ENCODE measurements at regions not wholly inside any gene's neighbourhood (a gene's known extent, or its start where the extent isn't known, plus 50 kb on each side); places are given as distances from the start of the nearest gene placed in this dataset.
"Not testable (repeated sequence)": the region's sequence is repeated elsewhere in the genome, so short reads cannot be mapped to it uniquely, and the experiment has no call there.

GRCh38 chr14:99033951-99034350, 238.0 kb downstream of the BCL11B start:
- H3K4me1 ChIP-seq (ENCODE audit: control insufficient read depth in 1 of 2, extremely low read depth in 1 of 2, insufficient read depth in 2 of 2, low read length in 2 of 2), result peaks cover 0 to 2% of the 10 kb centered on the region in 2 experiments

DNA sequence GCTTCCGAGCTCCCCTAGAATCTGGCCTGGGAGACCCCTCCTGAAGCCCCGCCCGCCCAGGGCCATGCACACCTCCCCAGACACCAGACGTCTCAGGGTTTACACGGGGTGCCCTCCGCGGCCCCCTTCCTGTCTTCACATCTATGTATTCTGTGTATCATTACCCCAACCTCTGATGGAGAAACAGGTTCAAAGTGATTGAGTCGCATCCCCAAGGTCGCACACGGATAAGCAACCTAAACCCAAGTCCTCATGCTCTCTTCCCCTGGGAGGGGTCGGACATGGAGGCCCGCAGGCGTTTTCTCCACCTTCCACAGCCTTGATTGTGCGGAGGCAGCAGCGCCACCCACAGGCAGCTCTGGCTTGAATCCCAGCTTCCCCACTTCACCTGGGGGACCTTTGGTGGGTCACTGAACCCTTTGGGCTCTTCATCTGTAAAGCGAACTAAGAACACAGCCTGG, 237.3 kb downstream of the BCL11B start:
- ChIA-PET CTCF (no interaction called here), POLR2A (no interaction called here)
- Histone ChIP-seq H3K27ac (ENCODE audit: low read length) (no peak overlapping the region), H3K4me1 (ENCODE audit: control insufficient read depth in 1 of 2, extremely low read depth in 1 of 2, insufficient read depth in 2 of 2, low read length in 2 of 2) (peaks cover 0 to 2% of the 10 kb centered on the region in 2 experiments), H3K27me3 (replicated peaks in 1 of 2; ENCODE audit: control insufficient read depth in 2 of 2, extremely low read depth in 1 of 2, insufficient read depth in 2 of 2, low read length in 1 of 2) (peaks cover 0 to 27% of the 10 kb centered on the region in 2 experiments), H3K4me3 (ENCODE audit: control insufficient read depth in 1 of 2, extremely low read depth in 1 of 2, low read length in 1 of 2) (no peak overlapping the region), H3K36me3 (ENCODE audit: control insufficient read depth in 2 of 2, extremely low read depth in 1 of 2, insufficient read depth in 1 of 2, low read length in 1 of 2) (no peaks in the 10 kb centered on the region), H3K9me3 (no peaks in the 10 kb centered on the region)
- Mint-ChIP-seq H3K36me3 (no peaks in the 10 kb centered on the region), H3K4me1 (peaks cover 0 to 5% (median 0%) of the 10 kb centered on the region in 3 donors), H3K27ac (no peak overlapping the region), H3K27me3 (peaks cover 0 to 3% of the 10 kb centered on the region in 2 donors), H3K9me3 (no peaks in the 10 kb centered on the region), H3K4me3 (no peak overlapping the region)
- WGBS (ENCODE audit: insufficient coverage), result 87% methylated on average over 11 of the region's 16 CpGs
- peak in 1 of 35 experiments; percentile 18 for DNase-seq
- no peak for ATAC-seq (replicated peaks in 1 of 4)

More at GRCh38 chr14:99033951-99034350, 238.0 kb downstream of the BCL11B start:
- Mint-ChIP-seq H3K4me3 (no peak overlapping the region), H3K9me3 (no peaks in the 10 kb centered on the region), H3K27me3 (peaks cover 0 to 3% of the 10 kb centered on the region in 2 donors), H3K36me3 (no peaks in the 10 kb centered on the region), H3K27ac (peak overlapping the region in 1 of 2 donors; percentile 52), H3K4me1 (peaks cover 0 to 5% (median 0%) of the 10 kb centered on the region in 3 donors)
- 85% methylated on average over 4 of the region's 9 CpGs for WGBS (ENCODE audit: insufficient coverage)
- DNase-seq, result peak in 1 of 35 experiments; percentile 2
- CTCF ChIA-PET, result interaction anchor here in 1 of 2 donors (0.7 kb wide), 1 partner anchor 1341 kb away, joined by 3 read pairs; no protein-coding TSS in a partner anchor
- POLR2A ChIA-PET, result no interaction called here
- no peak for ATAC-seq (replicated peaks in 1 of 4)
- H3K27ac ChIP-seq (ENCODE audit: low read length), result no peak overlapping the region
- no peaks in the 10 kb centered on the region for H3K9me3 ChIP-seq
- H3K27me3 ChIP-seq (replicated peaks in 1 of 2; ENCODE audit: control insufficient read depth in 2 of 2, extremely low read depth in 1 of 2, insufficient read depth in 2 of 2, low read length in 1 of 2), result peaks cover 0 to 25% of the 10 kb centered on the region in 2 experiments
- no peak overlapping the region for H3K4me3 ChIP-seq (ENCODE audit: control insufficient read depth in 1 of 2, extremely low read depth in 1 of 2, low read length in 1 of 2)
- H3K36me3 ChIP-seq (ENCODE audit: control insufficient read depth in 2 of 2, extremely low read depth in 1 of 2, insufficient read depth in 1 of 2, low read length in 1 of 2), result no peaks in the 10 kb centered on the region

DNA sequence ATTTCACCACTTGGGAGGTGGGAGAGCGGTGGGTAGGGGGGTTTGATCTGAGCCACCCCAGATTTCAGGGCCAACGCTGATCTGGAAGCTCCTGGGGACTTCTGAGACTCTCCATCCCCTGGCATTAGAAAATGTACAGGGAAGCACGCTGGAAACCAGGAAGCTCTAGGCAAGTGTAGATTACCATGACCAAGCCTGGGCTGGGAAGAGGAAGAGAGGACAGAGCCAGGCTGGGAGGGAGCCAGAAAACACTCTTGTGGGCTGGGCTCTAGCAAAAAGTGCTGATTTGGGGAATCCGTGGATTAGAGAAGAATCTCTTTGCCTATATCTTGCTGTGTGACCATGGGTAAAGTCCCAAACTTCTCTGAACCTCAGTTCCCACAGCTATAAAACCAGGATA, 236.7 kb downstream of the BCL11B start:
- ATAC-seq (replicated peaks in 1 of 4) (no peak), DNase-seq (no peak)
- no peaks in the 10 kb centered on the region for H3K36me3 ChIP-seq (ENCODE audit: control insufficient read depth in 2 of 2, extremely low read depth in 1 of 2, insufficient read depth in 1 of 2, low read length in 1 of 2)
- POLR2A ChIA-PET, result no interaction called here
- H3K27ac ChIP-seq (ENCODE audit: low read length), result no peak overlapping the region
- Mint-ChIP-seq H3K36me3 (no peaks in the 10 kb centered on the region), H3K27ac (no peak overlapping the region), H3K4me3 (no peak overlapping the region), H3K9me3 (no peaks in the 10 kb centered on the region), H3K27me3 (peaks cover 0 to 3% of the 10 kb centered on the region in 2 donors), H3K4me1 (peaks cover 0 to 5% (median 0%) of the 10 kb centered on the region in 3 donors)
- 85% methylated on average over 2 of the region's 4 CpGs for WGBS (ENCODE audit: insufficient coverage)
- no peak overlapping the region for H3K4me3 ChIP-seq (ENCODE audit: control insufficient read depth in 1 of 2, extremely low read depth in 1 of 2, low read length in 1 of 2)
- H3K9me3 ChIP-seq, result no peaks in the 10 kb centered on the region
- H3K27me3 ChIP-seq (replicated peaks in 1 of 2; ENCODE audit: control insufficient read depth in 2 of 2, extremely low read depth in 1 of 2, insufficient read depth in 2 of 2, low read length in 1 of 2), result peaks cover 0 to 24% of the 10 kb centered on the region in 2 experiments
- peaks cover 0 to 2% of the 10 kb centered on the region in 2 experiments for H3K4me1 ChIP-seq (ENCODE audit: control insufficient read depth in 1 of 2, extremely low read depth in 1 of 2, insufficient read depth in 2 of 2, low read length in 2 of 2)
- CTCF ChIA-PET, result no interaction called here

DNA sequence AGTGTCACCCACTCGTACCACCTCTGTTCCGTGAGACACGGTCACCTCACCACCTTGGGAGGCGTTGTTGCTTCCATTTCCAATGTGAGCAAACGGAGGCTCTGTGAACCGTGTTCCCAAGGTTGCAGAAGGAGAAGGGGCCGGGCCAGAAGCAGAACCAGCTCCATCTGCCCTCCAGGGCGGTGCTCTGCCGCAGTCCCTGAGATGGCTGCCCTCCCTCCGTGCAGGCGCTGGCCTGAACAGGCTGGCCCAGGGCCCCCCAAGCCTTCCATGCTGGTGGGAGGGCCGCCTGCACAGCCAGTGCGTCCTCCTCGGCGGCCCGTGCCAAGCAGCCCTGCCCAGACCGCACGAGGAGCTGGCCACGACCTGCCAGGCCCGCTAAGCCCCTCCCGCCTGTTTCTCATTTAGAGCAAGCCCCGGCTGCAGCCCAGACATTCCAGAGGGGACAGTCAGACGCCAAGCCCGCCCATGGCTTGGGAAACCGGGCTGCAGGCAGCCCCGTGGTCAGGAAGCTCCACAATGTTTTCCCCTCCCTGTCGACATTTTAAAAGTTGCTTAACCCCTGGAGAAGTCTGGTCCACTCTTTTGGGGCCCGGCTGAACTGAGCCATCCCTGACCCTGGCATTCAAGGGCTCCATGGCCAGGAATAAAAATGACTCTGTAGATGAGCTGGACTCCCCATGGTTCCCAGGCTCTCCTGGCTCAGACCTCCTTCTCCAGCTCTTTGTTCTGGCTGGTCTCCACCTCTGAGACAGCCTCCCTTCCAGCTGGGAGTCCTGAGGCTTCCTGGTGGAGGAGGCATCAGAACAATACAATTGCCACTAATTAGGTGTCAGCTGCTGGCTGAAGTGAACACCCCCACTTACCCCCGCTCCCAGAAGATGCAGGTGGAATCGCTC, 236.0 kb downstream of the BCL11B start:
- Histone ChIP-seq H3K9me3 (no peaks in the 10 kb centered on the region), H3K36me3 (ENCODE audit: control insufficient read depth in 2 of 2, extremely low read depth in 1 of 2, insufficient read depth in 1 of 2, low read length in 1 of 2) (no peaks in the 10 kb centered on the region), H3K4me1 (ENCODE audit: control insufficient read depth in 1 of 2, extremely low read depth in 1 of 2, insufficient read depth in 2 of 2, low read length in 2 of 2) (peaks cover 0 to 2% of the 10 kb centered on the region in 2 experiments), H3K27me3 (replicated peaks in 1 of 2; ENCODE audit: control insufficient read depth in 2 of 2, extremely low read depth in 1 of 2, insufficient read depth in 2 of 2, low read length in 1 of 2) (peaks cover 0 to 24% of the 10 kb centered on the region in 2 experiments), H3K4me3 (ENCODE audit: control insufficient read depth in 1 of 2, extremely low read depth in 1 of 2, low read length in 1 of 2) (no peak overlapping the region), H3K27ac (ENCODE audit: low read length) (no peak overlapping the region)
- ATAC-seq (replicated peaks in 1 of 4), result no peak
- no peaks in the 10 kb centered on the region for H3K36me3 Mint-ChIP-seq
- no peak overlapping the region for H3K4me3 Mint-ChIP-seq
- H3K4me1 Mint-ChIP-seq, result peaks cover 0 to 5% (median 0%) of the 10 kb centered on the region in 3 donors
- H3K27me3 Mint-ChIP-seq, result peaks cover 0 to 3% of the 10 kb centered on the region in 2 donors
- H3K9me3 Mint-ChIP-seq, result no peaks in the 10 kb centered on the region
- 88% methylated on average over 29 of the region's 30 CpGs for WGBS (ENCODE audit: insufficient coverage)
- CTCF ChIA-PET, result no interaction called here
- no peak for DNase-seq
- no peak overlapping the region for H3K27ac Mint-ChIP-seq
- POLR2A ChIA-PET, result no interaction called here

DNA sequence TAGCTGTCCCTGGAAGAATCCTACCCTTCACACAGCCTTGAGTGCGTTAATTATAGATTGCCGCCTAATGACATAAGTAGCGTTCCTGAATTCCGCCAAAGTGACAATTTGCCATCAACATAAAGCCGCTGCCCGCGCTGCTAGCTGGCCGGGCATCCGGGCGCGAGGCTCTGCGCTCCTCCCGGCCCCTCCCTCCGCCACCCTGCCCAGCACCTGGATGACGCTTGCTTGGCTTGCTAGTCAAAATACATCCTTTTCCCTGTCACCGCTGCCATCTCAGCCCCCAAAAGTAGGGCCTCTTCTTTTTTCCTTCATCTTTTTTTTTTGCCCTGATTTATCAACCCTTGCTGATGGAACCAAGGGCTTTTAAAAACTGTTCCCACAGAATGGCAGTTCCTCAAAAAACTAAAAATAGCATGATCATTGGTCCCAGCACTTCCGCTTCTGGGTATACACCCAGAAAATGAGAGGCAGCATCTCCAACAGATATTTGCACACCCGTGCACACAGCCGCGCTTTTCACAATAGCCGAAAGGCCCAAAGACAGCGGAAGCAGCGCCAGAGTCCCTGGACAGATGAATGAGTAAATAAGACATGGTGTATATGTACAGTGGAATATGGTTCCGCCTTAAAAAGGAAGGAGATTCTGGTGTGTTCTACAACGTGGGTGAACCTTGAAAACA, 235.2 kb downstream of the BCL11B start:
- peaks cover 0 to 24% of the 10 kb centered on the region in 2 experiments for H3K27me3 ChIP-seq (replicated peaks in 1 of 2; ENCODE audit: control insufficient read depth in 2 of 2, extremely low read depth in 1 of 2, insufficient read depth in 2 of 2, low read length in 1 of 2)
- WGBS (ENCODE audit: insufficient coverage), result 82% methylated on average over 23 of the region's 25 CpGs
- Mint-ChIP-seq H3K9me3 (no peaks in the 10 kb centered on the region), H3K27ac (no peak overlapping the region), H3K36me3 (no peaks in the 10 kb centered on the region), H3K4me1 (peaks cover 0 to 5% (median 0%) of the 10 kb centered on the region in 3 donors), H3K4me3 (no peak overlapping the region), H3K27me3 (peaks cover 0 to 3% of the 10 kb centered on the region in 2 donors)
- no peaks in the 10 kb centered on the region for H3K36me3 ChIP-seq (ENCODE audit: control insufficient read depth in 2 of 2, extremely low read depth in 1 of 2, insufficient read depth in 1 of 2, low read length in 1 of 2)
- H3K4me1 ChIP-seq (ENCODE audit: control insufficient read depth in 1 of 2, extremely low read depth in 1 of 2, insufficient read depth in 2 of 2, low read length in 2 of 2), result peaks cover 0 to 2% of the 10 kb centered on the region in 2 experiments
- ChIA-PET CTCF (no interaction called here), POLR2A (no interaction called here)
- no peak overlapping the region for H3K27ac ChIP-seq (ENCODE audit: low read length)
- no peak for ATAC-seq (replicated peaks in 1 of 4)
- peak in 1 of 35 experiments; percentile 21 for DNase-seq
- no peaks in the 10 kb centered on the region for H3K9me3 ChIP-seq
- H3K4me3 ChIP-seq (ENCODE audit: control insufficient read depth in 1 of 2, extremely low read depth in 1 of 2, low read length in 1 of 2), result no peak overlapping the region

- H3K9me3 ChIP-seq, POLR2A ChIA-PET: not testable (repeated sequence)
- WGBS (ENCODE audit: insufficient coverage), result 100% methylated on average over 1 of the region's 1 CpG
These were observed 234.7 kb downstream of the BCL11B start for GRCh38 chr14:99037326-99037725.

More at GRCh38 chr14:99037326-99037725, 234.7 kb downstream of the BCL11B start:
- H3K4me3 Mint-ChIP-seq; CTCF ChIA-PET; H3K36me3 ChIP-seq (ENCODE audit: control insufficient read depth in 2 of 2, extremely low read depth in 1 of 2, insufficient read depth in 1 of 2, low read length in 1 of 2); ATAC-seq (replicated peaks in 1 of 4); H3K9me3 Mint-ChIP-seq; H3K27ac ChIP-seq (ENCODE audit: low read length); H3K36me3 Mint-ChIP-seq; H3K27me3 Mint-ChIP-seq; DNase-seq; H3K4me1 ChIP-seq (ENCODE audit: control insufficient read depth in 1 of 2, extremely low read depth in 1 of 2, insufficient read depth in 2 of 2, low read length in 2 of 2); H3K4me1 Mint-ChIP-seq; H3K4me3 ChIP-seq (ENCODE audit: control insufficient read depth in 1 of 2, extremely low read depth in 1 of 2, low read length in 1 of 2); H3K27ac Mint-ChIP-seq: not testable (repeated sequence)
- H3K27me3 ChIP-seq (replicated peaks in 1 of 2; ENCODE audit: control insufficient read depth in 2 of 2, extremely low read depth in 1 of 2, insufficient read depth in 2 of 2, low read length in 1 of 2), result peaks cover 0 to 24% of the 10 kb centered on the region in 2 experiments
